GM21737 (cell line): ENCODE measurements at regions not wholly inside any gene's neighbourhood (a gene's known extent, or its start where the extent isn't known, plus 50 kb on each side); places are given as distances from the start of the nearest gene placed in this dataset.
A peak's percentile ranks its signal among the peaks of the same experiment; 100 is the strongest.
"Not testable (repeated sequence)": the region's sequence is repeated elsewhere in the genome, so short reads cannot be mapped to it uniquely, and the experiment has no call there.

Source experiments
- ATAC-seq: cut with Tn5 transposase; IDR thresholded peaks from one replicate; pipeline ENCODE4 v1.9.1; 2021; ENCODE audit warnings: mild to moderate bottlenecking, moderate library complexity; ENCODE audit not compliant: unreplicated experiment

DNA sequence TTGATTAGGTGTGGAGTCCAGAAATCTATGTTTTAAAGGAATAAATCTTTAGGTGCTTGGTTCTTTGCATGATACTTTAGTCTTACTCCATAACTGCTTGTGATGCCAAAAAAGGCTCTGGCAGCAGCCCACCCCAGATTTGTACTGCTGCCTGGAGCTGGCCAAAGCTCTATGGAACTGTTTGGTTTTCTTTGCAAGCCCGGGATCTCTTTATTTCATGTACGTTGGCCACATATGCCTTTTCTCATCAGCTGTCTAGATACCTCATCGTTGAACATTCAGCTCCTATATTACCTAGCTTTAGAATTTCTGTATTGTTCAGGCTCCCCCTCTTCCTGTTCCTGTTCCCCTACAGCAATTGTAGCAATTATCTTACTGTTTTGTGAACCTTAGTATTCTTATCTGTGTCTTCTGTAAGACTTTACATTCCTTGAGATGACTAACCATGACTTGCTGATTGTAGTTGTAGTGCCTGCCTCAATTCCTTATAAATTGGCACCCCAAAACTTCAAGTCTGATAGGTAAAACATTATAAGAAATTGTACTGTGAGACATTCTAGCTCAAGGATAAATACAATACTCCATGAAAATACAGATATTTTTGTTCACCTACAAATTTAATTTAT is 199.4 kb upstream of the GPRIN3 start:
- ATAC-seq = no peak

DNA sequence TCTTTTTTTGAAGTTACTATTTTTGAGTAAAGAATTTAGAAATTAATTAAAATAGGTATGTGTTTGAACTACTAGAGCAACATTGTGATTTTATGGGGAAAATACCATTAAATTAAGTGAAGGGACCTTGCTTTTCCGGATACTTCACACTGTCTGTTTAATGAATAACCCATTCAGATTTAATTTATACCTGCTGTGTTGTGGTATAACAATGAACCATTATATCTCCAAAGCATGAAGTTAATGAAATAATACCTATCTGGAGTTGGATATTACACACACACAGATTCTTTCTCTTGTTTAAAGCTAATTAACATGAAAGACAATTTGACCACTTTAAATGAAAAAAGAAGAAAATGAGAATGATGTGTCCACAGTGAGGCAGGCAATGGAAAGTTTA is 195.0 kb upstream of the GPRIN3 start:
- no peak for ATAC-seq

DNA sequence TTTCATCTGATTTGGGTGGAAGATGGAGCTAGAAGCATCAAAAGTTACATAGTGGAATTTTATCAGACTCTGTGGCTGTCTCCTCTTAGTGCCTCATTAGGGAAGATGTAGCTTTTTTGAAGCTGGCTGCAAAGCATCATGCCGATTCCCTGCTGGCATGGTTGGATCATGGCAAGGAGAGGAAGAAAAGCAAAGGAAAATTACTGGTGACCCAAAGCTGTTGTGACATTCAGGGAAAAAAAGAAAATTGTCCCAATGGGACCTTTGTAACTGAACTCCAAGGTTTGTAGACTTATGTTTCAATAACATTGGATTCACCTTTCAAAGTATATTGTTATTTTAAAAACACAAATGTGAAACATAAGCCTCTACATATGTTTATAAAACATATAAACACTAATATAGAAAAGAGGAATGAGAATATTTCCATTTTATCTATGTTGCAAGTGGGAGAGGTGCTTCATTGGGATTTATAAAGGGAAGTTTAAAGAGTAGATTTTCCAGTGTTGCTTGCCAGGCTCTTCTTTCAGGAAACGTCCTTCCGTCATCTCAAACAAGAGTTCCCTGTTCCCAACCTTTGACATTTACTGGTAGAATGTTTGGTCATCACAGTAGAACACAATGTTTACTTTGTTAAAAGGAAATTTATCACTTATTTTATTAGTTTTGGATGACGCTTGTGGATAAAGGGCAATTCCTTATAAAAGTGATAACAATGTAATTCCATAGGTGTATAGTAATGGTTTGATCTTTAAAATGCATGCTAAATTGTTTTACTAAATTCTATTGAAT is 190.1 kb upstream of the GPRIN3 start:
- ATAC-seq = no peak

DNA sequence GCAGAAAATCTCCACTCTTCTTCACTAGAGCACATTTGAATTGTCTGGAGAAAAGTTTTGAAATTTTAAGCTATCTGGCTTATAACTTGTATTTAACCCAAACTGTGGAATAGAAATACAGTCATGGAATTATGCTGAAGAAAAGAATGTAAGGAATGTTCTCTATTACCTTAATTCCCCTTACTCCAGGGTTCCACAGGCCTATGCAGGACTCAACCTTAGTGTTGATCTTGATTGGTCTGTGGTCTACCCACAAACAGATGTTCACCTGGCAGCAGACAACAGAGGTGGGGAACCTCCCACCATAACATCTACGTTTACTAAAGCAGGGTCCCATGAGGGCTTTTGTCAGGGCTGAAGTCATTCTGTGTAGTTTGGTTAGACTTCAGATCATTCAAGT is 189.3 kb upstream of the GPRIN3 start:
- ATAC-seq = no peak

DNA sequence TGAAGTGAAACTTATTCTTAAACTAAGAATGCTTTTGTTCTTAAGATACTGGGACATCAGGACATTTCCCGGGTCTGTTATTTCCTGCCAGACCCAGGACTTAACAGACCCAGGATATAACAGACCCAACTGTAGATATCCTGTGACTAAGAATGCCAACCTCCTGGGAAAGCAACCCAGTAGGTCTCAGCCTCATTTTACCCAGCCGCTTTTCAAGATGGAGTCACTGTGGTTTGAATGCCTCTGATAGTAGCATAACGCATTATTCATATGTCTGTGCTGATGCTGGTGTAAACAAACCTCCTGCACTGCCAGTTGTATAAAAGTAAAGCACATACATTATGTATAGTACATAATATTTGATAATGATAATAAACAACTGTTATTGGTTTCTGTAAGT is 185.8 kb upstream of the GPRIN3 start:
- ATAC-seq = no peak

DNA sequence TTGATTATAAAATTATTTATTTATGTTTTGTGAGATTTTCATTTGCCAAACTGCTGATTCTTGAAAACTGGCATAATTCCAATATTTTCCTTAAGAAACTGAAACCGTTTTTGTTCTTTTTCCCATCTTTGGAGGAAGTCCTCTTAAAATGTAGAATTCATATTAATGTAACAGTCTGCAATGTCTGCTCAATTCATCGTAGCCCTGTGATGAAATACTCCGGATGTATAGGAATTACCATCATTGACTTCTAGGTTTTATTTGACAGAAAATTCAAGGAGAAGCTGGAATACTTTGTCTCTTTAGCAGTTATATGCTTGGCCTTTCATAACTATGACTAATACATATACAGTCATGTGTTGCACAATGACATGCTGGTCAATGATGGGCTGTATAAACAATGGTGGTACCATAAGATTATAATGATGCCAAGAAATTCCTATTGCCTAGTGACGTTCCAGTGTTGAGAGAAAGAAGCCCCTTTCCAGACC is 185.0 kb upstream of the GPRIN3 start:
- ATAC-seq = no peak

DNA sequence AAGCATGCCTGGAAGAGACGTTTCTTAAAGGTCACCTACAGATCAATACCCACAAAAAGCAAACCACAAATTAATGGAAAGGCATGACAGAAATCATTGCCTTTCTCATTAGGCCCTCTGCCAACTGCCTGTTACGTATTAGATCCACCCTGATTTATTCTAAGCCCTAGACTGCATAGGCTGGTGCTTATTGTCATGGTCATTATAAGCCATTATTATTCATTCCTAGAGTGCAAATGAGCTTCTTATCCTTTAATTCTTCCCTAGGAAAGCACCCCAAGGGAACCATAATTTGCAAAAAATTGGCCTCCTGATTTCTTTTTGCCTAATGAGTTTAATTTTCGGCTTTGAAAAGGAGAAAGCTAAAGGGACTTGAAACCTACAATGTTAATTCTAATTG is 184.2 kb upstream of the GPRIN3 start:
- ATAC-seq = no peak

DNA sequence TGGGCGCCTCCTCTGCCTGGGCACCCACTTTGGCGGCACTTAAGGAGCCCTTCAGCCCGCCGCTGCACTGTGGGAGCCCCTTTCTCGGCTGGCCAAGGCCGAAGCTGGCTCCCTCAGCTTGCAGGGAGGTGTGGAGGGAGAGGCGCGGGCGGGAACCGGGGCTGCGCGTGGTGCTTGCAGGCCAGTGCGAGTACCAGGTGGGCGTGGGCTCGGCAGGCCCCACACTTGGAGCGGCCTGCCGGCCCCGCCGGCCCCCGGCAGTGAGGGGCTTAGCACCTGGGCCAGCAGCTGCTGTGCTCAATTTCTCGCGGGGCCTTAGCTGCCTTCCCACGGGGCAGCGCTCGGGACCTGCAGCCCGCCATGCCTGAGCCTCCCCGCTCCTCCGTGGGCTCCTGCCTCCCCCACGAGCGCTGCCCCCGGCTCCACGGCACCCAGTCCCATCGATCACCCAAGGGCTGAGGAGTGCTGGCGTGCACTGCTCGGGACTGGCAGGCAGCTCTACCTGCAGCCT is 182.4 kb upstream of the GPRIN3 start:
- ATAC-seq = not testable (repeated sequence)

DNA sequence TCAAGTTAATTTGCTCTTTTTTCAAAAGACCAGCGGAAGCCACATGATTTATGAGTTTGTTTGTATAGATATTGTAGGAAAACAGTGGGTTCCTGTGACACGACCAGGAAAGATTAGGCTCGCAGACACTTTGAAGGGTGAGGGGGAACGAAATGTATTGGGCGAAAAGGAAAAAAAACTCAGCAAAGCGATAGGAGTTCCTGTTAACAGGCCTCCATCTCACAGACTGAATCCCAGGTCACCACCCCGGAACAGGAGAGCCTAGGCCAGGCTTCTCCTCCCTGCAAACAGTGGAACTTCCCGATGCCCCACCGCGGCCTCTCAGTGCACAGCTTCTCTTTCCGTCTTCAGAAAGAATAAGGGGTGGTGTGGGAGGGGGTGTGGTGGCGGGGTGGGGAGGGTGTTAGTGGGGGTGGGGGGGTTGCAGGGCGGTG is 181.8 kb upstream of the GPRIN3 start:
- no peak for ATAC-seq

DNA sequence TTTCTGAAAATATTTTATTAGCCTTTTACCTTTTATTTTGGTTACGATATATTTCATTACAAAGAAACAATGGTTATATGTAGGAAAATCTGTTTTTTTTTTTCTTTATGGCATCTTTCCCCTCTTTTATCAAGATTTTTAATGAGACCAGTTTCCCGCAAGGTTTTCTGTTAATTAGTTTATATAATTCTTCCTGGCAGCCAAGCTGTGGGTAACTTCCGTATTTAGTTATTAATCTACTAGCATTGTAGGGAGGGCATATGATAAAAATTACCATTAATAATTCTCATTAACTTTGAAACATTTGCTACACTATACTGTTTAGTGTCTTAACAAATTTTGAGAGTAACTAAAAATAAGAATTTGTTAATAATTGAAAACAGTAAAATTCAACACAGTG is 181.1 kb upstream of the GPRIN3 start:
- no peak for ATAC-seq

DNA sequence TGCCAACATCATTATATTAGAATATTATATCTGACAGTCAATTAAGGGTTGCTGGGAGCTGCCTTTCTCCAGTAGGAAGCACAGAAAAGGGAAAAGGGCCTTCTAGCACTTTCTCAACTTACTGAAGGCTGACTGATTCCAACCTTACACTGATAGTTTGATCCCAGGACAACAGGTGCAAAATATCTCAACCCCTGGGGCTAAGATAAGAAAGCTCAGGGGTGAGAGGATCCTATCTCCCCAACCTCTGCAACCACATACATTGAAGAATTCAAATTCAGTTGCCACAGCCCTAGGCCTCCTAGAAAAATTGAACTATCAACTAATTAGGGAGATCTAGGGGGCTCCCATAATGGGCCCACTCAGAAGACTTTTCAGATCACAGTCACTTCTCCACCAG is 179.1 kb upstream of the GPRIN3 start:
- ATAC-seq = no peak

DNA sequence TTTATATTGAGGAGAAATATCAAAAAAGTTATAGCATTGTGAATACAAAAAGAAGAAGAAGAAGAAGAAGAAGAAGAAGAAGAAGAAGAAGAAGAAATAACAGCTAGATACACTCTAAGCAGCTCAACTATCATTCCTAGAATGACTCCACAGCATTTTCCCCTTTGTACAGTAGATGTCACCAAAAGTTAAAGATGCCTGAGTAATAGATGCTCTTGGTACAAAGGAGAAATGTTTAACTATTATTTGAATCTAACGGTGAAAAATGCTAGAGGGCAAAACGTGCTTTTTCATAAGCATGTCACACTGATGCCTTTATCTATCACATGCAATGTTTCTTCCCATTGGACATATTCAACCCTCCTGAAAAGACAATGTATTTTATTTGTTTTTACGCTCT is 178.4 kb upstream of the GPRIN3 start:
- ATAC-seq = no peak

DNA sequence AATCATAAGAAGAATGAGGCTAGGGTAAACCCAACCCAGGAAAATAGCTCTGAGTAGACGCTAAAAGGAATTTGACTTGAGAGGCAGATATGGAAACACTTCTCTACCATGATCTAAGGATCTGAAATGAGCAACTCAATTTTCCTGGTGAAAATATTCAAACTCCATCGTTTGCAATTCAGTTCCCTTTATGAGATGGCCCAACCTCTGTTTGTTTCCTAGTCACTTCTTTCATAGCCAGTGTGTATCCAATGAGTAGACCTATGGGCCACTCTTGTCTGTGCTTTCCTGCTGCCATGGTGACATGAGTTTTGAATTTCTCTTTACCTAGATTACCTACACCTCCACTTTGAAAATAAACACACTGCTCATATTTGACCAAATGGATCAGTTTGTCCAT is 176.2 kb upstream of the GPRIN3 start:
- ATAC-seq = no peak

DNA sequence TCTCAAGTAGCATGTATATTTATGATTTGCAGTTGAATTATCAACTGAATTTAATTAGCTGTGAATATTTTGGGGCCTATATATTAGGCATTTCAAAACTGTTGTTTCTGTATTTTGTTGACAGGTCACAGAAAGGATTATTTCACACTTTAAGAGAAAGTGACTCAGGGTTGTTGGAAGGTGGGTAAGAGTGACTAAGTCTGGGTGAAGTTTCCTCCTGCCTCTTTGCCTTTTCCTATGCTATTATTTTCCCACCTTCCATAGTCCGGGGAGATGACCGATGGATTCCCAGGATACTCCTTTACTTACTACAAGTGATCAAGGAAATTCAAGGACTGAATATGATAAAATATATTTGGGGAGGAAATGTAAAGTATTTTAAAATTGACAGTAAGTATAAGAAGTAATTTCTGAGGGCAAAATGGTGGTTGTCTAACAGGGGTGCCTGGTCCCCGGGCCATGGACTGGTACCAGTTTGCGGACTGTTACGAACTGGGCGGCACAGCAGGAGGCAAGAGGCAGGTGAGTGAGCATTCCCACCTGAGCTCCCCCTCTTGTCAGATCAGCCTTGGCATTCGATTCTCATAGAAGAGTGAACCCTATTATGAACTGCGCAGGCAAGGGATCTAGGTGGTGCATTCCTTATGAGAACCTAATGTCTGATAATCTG is 175.5 kb upstream of the GPRIN3 start:
- no peak for ATAC-seq

DNA sequence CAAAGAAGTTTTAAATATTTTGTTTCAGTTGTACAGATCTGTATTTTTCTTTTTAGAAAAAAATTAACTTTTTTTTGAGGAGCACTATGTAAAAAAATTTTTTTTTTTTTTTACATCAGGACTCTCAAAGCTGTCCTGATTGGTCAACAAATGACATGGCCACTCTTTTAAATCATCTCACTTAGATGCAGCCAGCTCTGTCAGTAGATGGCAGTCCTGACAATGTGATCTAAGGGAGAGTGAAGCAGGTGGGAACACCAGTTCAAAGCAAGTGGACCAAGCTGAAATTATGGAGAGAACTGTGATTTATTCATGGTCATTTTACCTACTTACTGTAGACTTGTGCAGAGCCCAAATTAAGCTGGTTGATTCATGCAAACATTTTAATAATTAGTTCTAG is 174.7 kb upstream of the GPRIN3 start:
- ATAC-seq = peak; percentile 87

DNA sequence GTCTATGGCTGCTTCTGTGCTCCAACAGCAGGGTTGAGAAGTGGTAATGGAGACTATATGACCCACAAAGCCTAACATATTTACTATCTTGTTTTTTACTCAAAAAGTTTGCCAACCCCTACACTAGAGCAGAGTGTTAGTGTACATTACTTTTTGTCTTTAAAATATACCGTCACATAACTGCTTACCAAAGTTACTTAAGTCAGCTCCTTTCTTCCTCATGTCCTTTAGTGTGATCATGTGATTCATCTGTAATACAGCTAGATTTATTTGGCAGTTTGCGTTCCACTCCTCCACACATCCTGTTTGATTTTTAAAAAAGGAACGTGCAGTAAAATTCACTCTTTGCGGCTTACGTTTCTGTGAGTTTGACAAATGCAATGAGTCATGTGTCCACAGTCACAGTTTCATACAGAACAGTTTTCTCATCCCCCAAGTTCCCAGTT is 162.4 kb upstream of the GPRIN3 start:
- peak; percentile 89 for ATAC-seq

DNA sequence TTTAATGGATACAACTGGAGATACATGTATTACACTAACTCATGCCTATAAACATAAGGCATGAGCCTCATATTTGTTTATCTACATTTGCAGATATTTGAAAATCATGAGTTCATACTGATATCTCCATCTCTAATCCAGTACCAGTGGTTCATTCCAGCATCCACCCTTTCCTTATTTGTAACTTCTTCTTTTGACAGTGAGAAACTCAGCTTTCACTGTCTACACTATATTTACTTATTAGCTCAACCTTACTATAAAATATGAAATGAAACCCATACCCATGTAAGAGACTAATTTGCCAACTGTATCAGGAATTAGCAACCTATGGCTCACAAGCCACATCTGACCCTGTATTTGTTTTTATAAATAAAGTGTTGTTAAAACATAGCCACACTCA is 161.9 kb upstream of the GPRIN3 start:
- no peak for ATAC-seq

DNA sequence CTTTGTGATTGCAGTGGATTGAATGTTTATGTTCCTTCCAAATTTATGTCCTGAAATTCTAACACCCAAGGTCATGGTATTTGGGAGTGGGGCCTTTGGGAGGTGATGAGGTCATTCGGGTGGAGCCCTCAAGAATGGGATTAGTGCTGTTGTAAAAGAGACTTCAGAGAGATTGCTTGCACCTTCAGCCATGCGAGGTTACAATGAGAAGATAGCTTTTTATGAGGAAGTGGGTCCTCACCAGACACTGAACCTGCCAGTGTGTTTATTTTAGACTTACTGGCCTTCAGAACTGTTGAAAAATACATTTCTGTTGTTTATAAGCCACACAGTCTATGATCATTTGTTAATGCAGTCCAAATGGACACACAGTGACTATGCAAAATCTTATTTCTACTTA is 161.0 kb upstream of the GPRIN3 start:
- no peak for ATAC-seq

DNA sequence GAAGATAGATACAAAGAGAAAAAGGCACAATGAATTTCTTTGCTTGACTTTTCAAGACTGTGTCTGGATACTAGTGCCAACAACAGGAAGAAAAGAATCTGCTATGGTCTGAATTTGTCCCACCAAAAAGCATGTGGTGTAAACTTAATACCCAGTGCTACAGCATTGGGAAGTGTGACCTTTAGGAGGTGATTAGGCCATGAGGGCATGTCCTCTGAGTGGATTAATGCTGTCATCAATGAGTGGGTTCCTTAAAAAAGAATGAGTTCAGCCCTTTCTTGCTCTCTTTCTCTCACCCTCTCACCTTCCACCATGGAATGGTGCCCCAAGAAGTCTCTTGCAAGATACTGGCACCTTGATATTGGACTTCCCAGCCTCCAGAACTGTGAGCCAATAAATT is 155.7 kb upstream of the GPRIN3 start:
- ATAC-seq = no peak

DNA sequence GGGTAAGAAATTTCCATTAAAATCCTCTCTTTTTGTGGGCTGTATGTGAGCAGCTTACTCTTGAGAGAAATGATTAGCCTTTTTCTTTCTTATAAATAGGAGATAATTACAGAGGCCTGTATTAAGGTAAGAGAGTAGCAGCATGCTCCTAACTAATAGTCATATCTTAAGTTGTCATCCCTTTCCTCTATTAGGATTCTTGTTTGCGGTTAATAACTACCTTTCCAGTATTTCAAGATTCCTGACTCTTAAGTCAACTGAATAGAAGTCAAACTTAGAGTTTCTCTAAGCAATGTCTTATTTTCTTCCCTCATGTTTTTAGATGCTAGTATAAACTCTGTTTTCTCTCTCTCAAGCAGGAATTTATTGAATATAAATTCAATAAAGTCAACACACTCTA is 139.9 kb upstream of the GPRIN3 start:
- no peak for ATAC-seq

DNA sequence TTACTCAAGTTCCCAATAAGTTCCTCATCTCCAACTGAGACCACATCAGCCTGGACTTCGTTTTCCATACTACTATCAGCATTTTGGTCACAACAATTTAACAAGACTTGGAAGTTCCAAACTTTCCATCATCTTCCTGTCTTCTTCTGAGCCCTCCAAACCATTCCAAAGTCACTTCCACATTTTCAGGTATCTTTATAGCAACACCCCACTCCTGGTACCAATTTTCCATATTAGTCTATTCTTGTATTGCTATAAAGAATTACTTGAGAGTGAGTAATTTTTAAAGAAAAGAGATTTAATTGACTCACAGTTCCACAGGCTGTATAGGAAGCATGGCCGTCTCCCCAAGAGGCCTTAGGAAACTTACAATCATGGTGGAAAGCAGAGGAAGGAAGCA is 138.6 kb upstream of the GPRIN3 start:
- ATAC-seq = no peak

DNA sequence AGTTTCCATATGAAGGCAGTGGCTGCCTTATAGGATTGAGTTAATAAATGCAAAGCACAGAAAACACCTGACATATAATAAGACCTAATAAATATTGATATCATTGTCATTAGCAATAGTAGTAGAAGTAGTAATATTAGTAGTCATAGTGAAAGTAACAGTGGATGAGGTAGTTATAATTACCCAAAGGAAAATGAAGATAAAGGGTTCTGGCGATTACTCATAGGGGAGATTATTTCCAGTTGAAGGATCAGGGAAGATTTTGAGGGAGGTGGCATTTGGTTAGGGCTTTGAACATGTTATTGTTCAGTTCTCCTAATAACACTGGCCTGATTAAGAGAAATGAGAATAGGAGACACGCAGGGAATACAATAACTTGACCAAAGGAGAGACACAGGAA is 131.9 kb upstream of the GPRIN3 start:
- no peak for ATAC-seq
